CD8-positive, alpha-beta memory T cell (primary cell): ENCODE measurements at regions not wholly inside any gene's neighbourhood (a gene's known extent, or its start where the extent isn't known, plus 50 kb on each side); places are given as distances from the start of the nearest gene placed in this dataset.
"Not testable (repeated sequence)": the region's sequence is repeated elsewhere in the genome, so short reads cannot be mapped to it uniquely, and the experiment has no call there.

ENCODE experiments used
- CTCF ChIA-PET: fragments of 350-600 bp; sonication (Branson Sonifier 250); formaldehyde crosslinking; loops from one replicate; lab custom pipeline; 2021; ENCODE audit warnings: antibody characterized with exemption; lab: Charles Lee
- POLR2A ChIA-PET: fragments of 350-600 bp; sonication (Branson Sonifier 250); formaldehyde crosslinking; loops from one replicate; lab custom pipeline; 2021; ENCODE audit warnings: antibody characterized with exemption; lab: Charles Lee
- DNase-seq, 5 donors: peaks; one replicate each; pipeline versions ENCODE4 v3.0.0 to v3.0.0-alpha.2; 2020 to 2022; ENCODE audit warnings: mixed read lengths in 1 of 5
- H3K27ac ChIP-seq: one replicate; pipeline ENCODE4 v1.7.0; 2013; ENCODE audit warnings: low read depth, mild to moderate bottlenecking, low read length, moderate library complexity
- H3K27me3 ChIP-seq: 2 replicates; pipeline ENCODE4 v1.7.0; 2013; ENCODE audit warnings: low read length, mild to moderate bottlenecking; ENCODE audit not compliant: insufficient read depth, poor library complexity, severe bottlenecking
- H3K36me3 ChIP-seq: 2 replicates; pipeline ENCODE4 v1.7.0; 2013; ENCODE audit warnings: mild to moderate bottlenecking, low read length, moderate library complexity; ENCODE audit not compliant: insufficient read depth
- H3K4me1 ChIP-seq: 2 replicates; pipeline ENCODE4 v1.7.0; 2013; ENCODE audit warnings: mild to moderate bottlenecking, low read length, moderate library complexity; ENCODE audit not compliant: insufficient read depth
- H3K4me3 ChIP-seq: 2 replicates; pipeline ENCODE4 v1.7.0; 2013; ENCODE audit warnings: mild to moderate bottlenecking, low read length
- H3K9me3 ChIP-seq: 2 replicates; pipeline ENCODE4 v1.7.0; 2013; ENCODE audit warnings: mild to moderate bottlenecking, low read length
- H3K27ac Mint-ChIP-seq, 8 donors: one replicate each; pipeline ENCODE4 v1.8.0; 2020 to 2021; ENCODE audit warnings: mixed read lengths in 8 of 8, mild to moderate bottlenecking in 6 of 8, inconsistent platforms in 3 of 8, moderate library complexity in 3 of 8
- H3K27me3 Mint-ChIP-seq, 2 donors: one replicate each; pipeline ENCODE4 v1.8.0; 2020 to 2021; ENCODE audit warnings: mixed read lengths in 2 of 2, mild to moderate bottlenecking in 1 of 2, moderate library complexity in 1 of 2
- H3K36me3 Mint-ChIP-seq, 3 donors: one replicate each; pipeline ENCODE4 v1.8.0; 2020 to 2021; ENCODE audit warnings: mixed read lengths in 3 of 3, inconsistent platforms in 1 of 3, mild to moderate bottlenecking in 1 of 3
- H3K4me1 Mint-ChIP-seq, 3 donors: one replicate each; pipeline ENCODE4 v1.8.0; 2020 to 2021; ENCODE audit warnings: mixed read lengths in 3 of 3, inconsistent platforms in 1 of 3, mild to moderate bottlenecking in 1 of 3
- H3K4me3 Mint-ChIP-seq, 7 donors: one replicate each; pipeline ENCODE4 v1.8.0; 2020 to 2021; ENCODE audit warnings: mixed read lengths in 7 of 7, mild to moderate bottlenecking in 6 of 7, moderate library complexity in 4 of 7, inconsistent platforms in 2 of 7
- H3K9me3 Mint-ChIP-seq, 5 donors: one replicate each; pipeline ENCODE4 v1.8.0; 2020 to 2022; ENCODE audit warnings: mixed read lengths in 5 of 5, mild to moderate bottlenecking in 3 of 5, moderate library complexity in 2 of 5, inconsistent platforms in 1 of 5

DNA sequence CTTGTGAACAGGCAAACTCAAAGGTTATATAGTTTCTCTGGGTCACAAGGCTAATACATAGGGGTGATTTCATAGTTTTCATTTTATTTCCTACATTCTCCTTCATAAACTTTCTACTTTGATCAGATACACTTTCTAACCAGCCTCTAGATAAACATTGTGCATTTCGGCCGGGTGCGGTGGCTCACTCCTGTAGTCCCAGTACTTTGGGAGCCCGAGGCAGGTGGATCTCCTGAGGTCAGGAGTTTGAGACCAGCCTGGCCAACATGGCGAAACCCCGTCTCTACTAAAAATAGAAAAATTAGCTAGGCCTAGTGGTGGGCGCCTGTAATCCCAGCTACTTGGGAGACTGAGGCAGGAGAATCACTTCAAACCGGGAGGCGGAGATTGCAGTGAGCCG lies 502.6 kb upstream of the CNTNAP5 start:
- H3K27me3 ChIP-seq, H3K27ac Mint-ChIP-seq, H3K36me3 Mint-ChIP-seq, CTCF ChIA-PET, POLR2A ChIA-PET, H3K27ac ChIP-seq, H3K4me3 Mint-ChIP-seq, H3K9me3 ChIP-seq, H3K4me3 ChIP-seq, H3K4me1 Mint-ChIP-seq, H3K4me1 ChIP-seq, H3K36me3 ChIP-seq, H3K27me3 Mint-ChIP-seq, DNase-seq: not testable (repeated sequence)
- peaks cover 6 to 27% (median 16%) of the 10 kb centered on the region in 5 donors for H3K9me3 Mint-ChIP-seq

DNA sequence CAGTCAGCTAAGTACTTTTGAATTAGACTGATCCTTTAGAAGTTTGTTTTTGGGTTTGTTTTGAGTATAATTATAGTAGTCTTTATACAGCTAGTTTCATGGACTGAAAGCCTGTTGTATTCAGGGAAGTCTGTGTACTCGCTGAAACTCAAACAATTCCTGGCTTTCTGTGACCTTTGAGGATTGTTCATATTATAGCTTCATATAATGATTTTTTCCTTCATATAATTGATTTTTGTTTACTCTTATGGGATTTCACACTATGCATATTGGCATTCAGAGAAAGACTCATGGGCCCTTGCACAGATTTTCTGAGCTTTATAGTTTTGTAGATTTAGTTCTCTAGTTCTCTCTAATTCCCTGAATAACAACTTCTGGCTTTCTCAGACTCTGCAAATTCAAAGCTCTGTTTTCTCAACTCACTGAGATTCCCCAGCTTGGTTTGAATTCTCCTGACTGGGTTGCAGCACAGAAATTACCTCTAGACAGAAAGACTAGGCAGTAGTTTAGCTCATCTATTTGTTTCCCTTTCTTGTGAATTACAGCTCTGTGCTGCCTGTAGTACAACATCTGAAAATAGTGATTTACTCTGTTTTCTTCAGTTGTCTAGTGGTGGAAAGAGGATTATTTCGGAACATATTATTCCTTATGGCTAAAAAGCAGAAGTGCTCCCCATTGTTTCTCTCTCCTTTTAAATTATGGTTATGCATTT lies 495.9 kb upstream of the CNTNAP5 start:
- no peak overlapping the region for H3K27ac ChIP-seq
- H3K36me3 Mint-ChIP-seq, result peaks cover 0 to 1% (median 0%) of the 10 kb centered on the region in 3 donors
- no peak for DNase-seq
- H3K4me3 ChIP-seq, result no peak overlapping the region
- H3K27me3 ChIP-seq, result no peaks in the 10 kb centered on the region
- no peaks in the 10 kb centered on the region for H3K4me1 Mint-ChIP-seq
- ChIA-PET CTCF (no interaction called here), POLR2A (no interaction called here)
- peaks cover 8 to 42% (median 14%) of the 10 kb centered on the region in 5 donors for H3K9me3 Mint-ChIP-seq
- H3K4me1 ChIP-seq, result no peaks in the 10 kb centered on the region
- H3K9me3 ChIP-seq, result no peaks in the 10 kb centered on the region
- no peak overlapping the region for H3K4me3 Mint-ChIP-seq
- no peak overlapping the region for H3K27ac Mint-ChIP-seq
- H3K36me3 ChIP-seq, result no peaks in the 10 kb centered on the region
- no peaks in the 10 kb centered on the region for H3K27me3 Mint-ChIP-seq

DNA sequence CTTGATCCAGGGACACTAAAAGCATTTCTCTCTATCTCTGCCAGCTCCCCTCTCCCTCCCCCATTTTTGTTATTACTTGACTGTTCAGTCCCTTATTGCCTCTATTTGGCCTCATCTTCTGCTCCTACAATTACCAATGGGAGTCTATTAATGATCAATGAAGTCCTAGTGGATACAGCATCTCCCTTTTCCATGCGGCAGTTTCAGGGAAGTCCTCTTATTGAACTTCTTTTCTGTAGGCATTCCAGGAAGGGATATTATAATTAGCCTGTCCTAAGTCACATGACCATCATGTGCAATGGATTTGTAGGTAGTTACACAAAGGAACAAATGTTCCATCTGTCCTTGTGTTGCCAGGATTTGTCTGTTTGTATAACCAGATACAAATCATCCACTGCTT lies 495.1 kb upstream of the CNTNAP5 start:
- peaks cover 7 to 45% (median 15%) of the 10 kb centered on the region in 5 donors for H3K9me3 Mint-ChIP-seq
- H3K4me3 Mint-ChIP-seq, result no peak overlapping the region
- H3K36me3 ChIP-seq, result no peaks in the 10 kb centered on the region
- no peaks in the 10 kb centered on the region for H3K27me3 Mint-ChIP-seq
- H3K27me3 ChIP-seq, result no peaks in the 10 kb centered on the region
- H3K27ac ChIP-seq, result no peak overlapping the region
- no peaks in the 10 kb centered on the region for H3K9me3 ChIP-seq
- peaks cover 0 to 1% (median 0%) of the 10 kb centered on the region in 3 donors for H3K36me3 Mint-ChIP-seq
- no peaks in the 10 kb centered on the region for H3K4me1 ChIP-seq
- CTCF ChIA-PET, result no interaction called here
- H3K27ac Mint-ChIP-seq, result no peak overlapping the region
- DNase-seq, result no peak
- H3K4me3 ChIP-seq, result no peak overlapping the region
- H3K4me1 Mint-ChIP-seq, result no peaks in the 10 kb centered on the region
- POLR2A ChIA-PET, result no interaction called here

DNA sequence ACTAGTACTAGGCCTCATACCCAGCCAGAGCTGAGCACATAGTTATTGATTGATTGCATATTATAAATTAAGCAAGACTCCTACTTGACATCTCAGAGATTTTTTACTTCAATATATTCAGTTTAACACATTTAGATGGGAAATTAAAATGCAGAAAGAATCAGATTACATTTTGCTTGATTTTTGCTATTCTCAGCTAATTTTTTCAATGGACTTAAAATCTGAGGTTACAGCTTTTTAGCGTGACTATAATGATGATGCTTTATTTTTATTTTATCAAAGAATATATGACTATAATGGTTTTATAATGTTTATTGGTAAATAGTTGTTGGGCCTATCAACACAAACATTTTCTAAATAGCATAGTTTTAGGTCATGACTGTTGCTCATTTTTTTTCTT lies 493.0 kb upstream of the CNTNAP5 start:
- no peaks in the 10 kb centered on the region for H3K27me3 Mint-ChIP-seq
- no peak overlapping the region for H3K4me3 ChIP-seq
- H3K4me3 Mint-ChIP-seq, result no peak overlapping the region
- no peak overlapping the region for H3K27ac ChIP-seq
- no peak for DNase-seq
- peaks cover 0 to 1% (median 0%) of the 10 kb centered on the region in 3 donors for H3K36me3 Mint-ChIP-seq
- no peaks in the 10 kb centered on the region for H3K4me1 Mint-ChIP-seq
- H3K36me3 ChIP-seq, result no peaks in the 10 kb centered on the region
- H3K27ac Mint-ChIP-seq, result no peak overlapping the region
- H3K9me3 Mint-ChIP-seq, result peaks cover 7 to 47% (median 14%) of the 10 kb centered on the region in 5 donors
- ChIA-PET POLR2A (no interaction called here), CTCF (no interaction called here)
- H3K4me1 ChIP-seq, result no peaks in the 10 kb centered on the region
- no peaks in the 10 kb centered on the region for H3K9me3 ChIP-seq
- H3K27me3 ChIP-seq, result no peaks in the 10 kb centered on the region

DNA sequence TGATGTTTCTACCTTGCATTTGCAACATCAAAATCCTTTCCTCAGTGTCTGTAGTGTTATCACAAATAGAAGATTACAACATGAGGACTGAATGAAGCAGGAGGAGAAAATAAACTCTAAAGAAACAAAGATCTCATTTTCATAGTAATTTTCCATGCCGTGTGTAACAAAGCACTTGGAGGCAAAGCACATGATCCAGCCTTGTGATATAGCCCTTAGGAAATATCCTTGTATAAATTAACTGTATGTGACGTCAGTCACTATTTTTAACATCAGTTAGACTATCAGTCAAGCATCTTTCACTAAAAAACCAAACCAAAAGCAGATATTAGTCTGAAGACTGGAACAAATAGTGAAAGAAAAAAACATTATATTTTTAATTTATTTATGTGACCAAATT lies 492.1 kb upstream of the CNTNAP5 start:
- H3K4me1 Mint-ChIP-seq, result no peaks in the 10 kb centered on the region
- ChIA-PET CTCF (no interaction called here), POLR2A (no interaction called here)
- no peaks in the 10 kb centered on the region for H3K9me3 ChIP-seq
- H3K27me3 ChIP-seq, result no peaks in the 10 kb centered on the region
- DNase-seq, result no peak
- no peak overlapping the region for H3K4me3 Mint-ChIP-seq
- peaks cover 0 to 1% (median 0%) of the 10 kb centered on the region in 3 donors for H3K36me3 Mint-ChIP-seq
- H3K27me3 Mint-ChIP-seq, result no peaks in the 10 kb centered on the region
- H3K27ac Mint-ChIP-seq, result no peak overlapping the region
- peaks cover 7 to 50% (median 14%) of the 10 kb centered on the region in 5 donors for H3K9me3 Mint-ChIP-seq
- H3K4me1 ChIP-seq, result no peaks in the 10 kb centered on the region
- no peak overlapping the region for H3K27ac ChIP-seq
- H3K36me3 ChIP-seq, result no peaks in the 10 kb centered on the region
- no peak overlapping the region for H3K4me3 ChIP-seq

DNA sequence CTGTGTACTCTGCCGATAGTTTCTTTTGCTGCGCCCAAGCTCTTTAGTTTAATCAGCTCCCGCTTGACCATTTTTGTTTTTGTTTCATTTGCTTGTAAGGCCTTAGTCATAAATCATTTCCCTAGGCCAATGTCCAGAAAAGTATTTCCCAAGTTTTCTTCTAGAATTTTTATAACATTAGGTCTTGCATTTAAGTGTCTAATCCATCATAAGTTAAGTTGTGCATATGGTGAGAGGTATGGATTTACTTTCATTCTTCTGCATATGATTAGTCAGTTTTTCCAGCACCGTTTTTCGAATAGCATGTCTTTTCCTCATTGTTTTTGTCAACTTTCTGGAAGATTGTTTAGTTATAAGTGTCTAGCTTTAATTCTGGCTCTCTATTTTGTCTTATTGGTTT lies 484.8 kb upstream of the CNTNAP5 start:
- H3K4me1 Mint-ChIP-seq, result no peaks in the 10 kb centered on the region
- peaks cover 7 to 31% (median 15%) of the 10 kb centered on the region in 5 donors for H3K9me3 Mint-ChIP-seq
- Histone ChIP-seq H3K27me3 (no peaks in the 10 kb centered on the region), H3K36me3 (no peaks in the 10 kb centered on the region), H3K9me3 (no peaks in the 10 kb centered on the region), H3K4me1 (no peaks in the 10 kb centered on the region), H3K27ac (no peak overlapping the region), H3K4me3 (no peak overlapping the region)
- POLR2A ChIA-PET, result no interaction called here
- no peaks in the 10 kb centered on the region for H3K27me3 Mint-ChIP-seq
- H3K27ac Mint-ChIP-seq, result no peak overlapping the region
- CTCF ChIA-PET, result no interaction called here
- H3K36me3 Mint-ChIP-seq, result no peaks in the 10 kb centered on the region
- no peak for DNase-seq
- H3K4me3 Mint-ChIP-seq, result peak overlapping the region in 1 of 7 donors; percentile 59

DNA sequence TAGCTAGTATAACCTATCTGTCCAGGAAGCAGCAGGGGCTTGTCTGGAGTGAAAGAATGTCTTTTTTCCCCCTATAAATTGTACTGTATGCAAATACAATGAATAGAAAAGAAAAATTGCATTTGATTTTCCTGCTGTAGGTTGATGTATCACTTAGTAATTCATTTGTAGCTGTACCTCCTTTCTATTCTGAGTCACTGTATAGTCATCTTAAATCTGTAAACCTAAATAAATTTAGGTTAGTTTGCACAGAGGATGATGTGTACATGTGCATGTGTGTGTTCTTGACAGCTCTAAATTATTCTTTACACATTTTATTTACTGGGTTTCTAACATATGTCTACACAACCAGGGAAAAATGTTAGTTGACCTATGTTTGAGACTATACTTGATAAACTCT lies 478.7 kb upstream of the CNTNAP5 start:
- Histone ChIP-seq H3K27me3 (no peaks in the 10 kb centered on the region), H3K4me3 (no peak overlapping the region), H3K36me3 (no peaks in the 10 kb centered on the region), H3K9me3 (no peaks in the 10 kb centered on the region), H3K4me1 (no peaks in the 10 kb centered on the region), H3K27ac (no peak overlapping the region)
- Mint-ChIP-seq H3K9me3 (peaks cover 4 to 28% (median 13%) of the 10 kb centered on the region in 5 donors), H3K4me1 (no peaks in the 10 kb centered on the region), H3K27ac (no peak overlapping the region), H3K4me3 (no peak overlapping the region), H3K36me3 (no peaks in the 10 kb centered on the region), H3K27me3 (no peaks in the 10 kb centered on the region)
- no peak for DNase-seq
- POLR2A ChIA-PET, result no interaction called here
- CTCF ChIA-PET, result no interaction called here

DNA sequence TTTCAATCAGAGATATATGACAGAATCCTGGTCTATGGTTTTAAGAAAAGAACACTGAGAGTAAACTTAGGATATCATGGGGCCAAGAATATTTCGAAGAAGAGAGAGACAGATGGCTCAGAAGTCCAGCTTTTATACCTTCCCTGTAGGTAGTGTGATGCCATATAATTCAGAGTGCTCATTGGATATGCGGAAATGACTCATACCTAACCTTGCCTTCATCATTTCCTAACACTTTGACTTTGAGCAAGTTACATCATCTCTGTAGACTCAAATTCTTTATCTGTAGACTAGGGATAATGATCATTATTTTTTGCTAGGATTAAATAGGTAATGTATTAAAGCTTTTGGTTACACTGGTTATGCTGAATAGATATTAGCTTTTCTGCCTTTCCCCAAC lies 461.6 kb upstream of the CNTNAP5 start:
- CTCF ChIA-PET, result no interaction called here
- DNase-seq, result no peak

More for the DNA sequence above, 461.6 kb upstream of the CNTNAP5 start:
- Mint-ChIP-seq H3K27me3 (no peaks in the 10 kb centered on the region), H3K36me3 (no peaks in the 10 kb centered on the region), H3K27ac (no peak overlapping the region), H3K9me3 (peaks cover 8 to 15% (median 12%) of the 10 kb centered on the region in 5 donors), H3K4me3 (no peak overlapping the region), H3K4me1 (no peaks in the 10 kb centered on the region)
- no peak overlapping the region for H3K27ac ChIP-seq
- no peaks in the 10 kb centered on the region for H3K27me3 ChIP-seq
- H3K9me3 ChIP-seq, result no peaks in the 10 kb centered on the region
- no peaks in the 10 kb centered on the region for H3K4me1 ChIP-seq
- no peaks in the 10 kb centered on the region for H3K36me3 ChIP-seq
- POLR2A ChIA-PET, result no interaction called here
- H3K4me3 ChIP-seq, result no peak overlapping the region
